Activated CD4-positive, alpha-beta memory T cell treated with anti-CD3 and anti-CD28 coated beads for 36 hours (primary cell): ENCODE measurements at regions not wholly inside any gene's neighbourhood (a gene's known extent, or its start where the extent isn't known, plus 50 kb on each side); places are given as distances from the start of the nearest gene placed in this dataset.

Experiments used
- CTCF ChIA-PET: fragments of 350-600 bp; sonication (Branson Sonifier 250); formaldehyde crosslinking; loops from one replicate; lab custom pipeline; 2021; ENCODE audit warnings: antibody characterized with exemption, inconsistent platforms; lab: Charles Lee
- POLR2A ChIA-PET: fragments of 350-600 bp; sonication (Branson Sonifier 250); formaldehyde crosslinking; loops from one replicate; lab custom pipeline; 2021; ENCODE audit warnings: antibody characterized with exemption; lab: Charles Lee
- DNase-seq: peaks from one replicate; pipeline ENCODE4 v3.0.0-alpha.2; 2020
- H3K27ac Mint-ChIP-seq: one replicate; pipeline ENCODE4 v1.8.0; 2021; ENCODE audit warnings: mixed read lengths
- H3K27me3 Mint-ChIP-seq: one replicate; pipeline ENCODE4 v1.8.0; 2021; ENCODE audit warnings: mixed read lengths
- H3K36me3 Mint-ChIP-seq: one replicate; pipeline ENCODE4 v1.8.0; 2021; ENCODE audit warnings: mixed read lengths
- H3K4me1 Mint-ChIP-seq: one replicate; pipeline ENCODE4 v1.8.0; 2021; ENCODE audit warnings: low read depth, mixed read lengths
- H3K4me3 Mint-ChIP-seq: one replicate; pipeline ENCODE4 v1.8.0; 2021; ENCODE audit warnings: mild to moderate bottlenecking, mixed read lengths
- H3K9me3 Mint-ChIP-seq: one replicate; pipeline ENCODE4 v1.8.0; 2021; ENCODE audit warnings: mixed read lengths
- intact Hi-C: fragments of 100-400 bp; cut with micrococcal nuclease; formaldehyde crosslinking; loops from one replicate; pipeline ENCODE4 v1.15.1; 2023

- H3K27ac Mint-ChIP-seq = no peak overlapping the region
Observed at GRCh38 chr5:61679562-61679961, 347.5 kb downstream of the ZSWIM6 start.

GRCh38 chr5:61680247-61680646 is 348.2 kb downstream of the ZSWIM6 start:
- Mint-ChIP-seq H3K9me3 (no peaks in the 10 kb centered on the region), H3K4me3 (no peak overlapping the region), H3K27me3 (peaks cover 11% of the 10 kb centered on the region), H3K4me1 (no peaks in the 10 kb centered on the region), H3K27ac (no peak overlapping the region), H3K36me3 (no peaks in the 10 kb centered on the region)
- intact Hi-C loops = no loop called here
- CTCF ChIA-PET = interaction anchor here (0.9 kb wide), 1 partner anchor 20 kb away, joined by 3 read pairs; no protein-coding TSS in a partner anchor
- DNase-seq = no peak
- POLR2A ChIA-PET = no interaction called here

More at GRCh38 chr5:61679562-61679961, 347.5 kb downstream of the ZSWIM6 start:
- Mint-ChIP-seq H3K36me3 (no peaks in the 10 kb centered on the region), H3K9me3 (no peaks in the 10 kb centered on the region), H3K4me3 (no peak overlapping the region), H3K4me1 (no peaks in the 10 kb centered on the region), H3K27me3 (peaks cover 8% of the 10 kb centered on the region)
- POLR2A ChIA-PET = no interaction called here
- intact Hi-C loops = no loop called here
- CTCF ChIA-PET = interaction anchor here (0.6 kb wide), 1 partner anchor 47 kb away, joined by 3 read pairs; no protein-coding TSS in a partner anchor
- no peak for DNase-seq

- intact Hi-C loops = no loop called here
- Mint-ChIP-seq H3K4me1 (no peaks in the 10 kb centered on the region), H3K27ac (no peak overlapping the region), H3K36me3 (no peaks in the 10 kb centered on the region), H3K27me3 (peaks cover 21% of the 10 kb centered on the region), H3K9me3 (no peaks in the 10 kb centered on the region), H3K4me3 (no peak overlapping the region)
- ChIA-PET POLR2A (no interaction called here), CTCF (interaction anchor here (0.9 to 2.2 kb wide), 2 partner anchors 24 to 777 kb away, joined by 3 to 8 read pairs; no protein-coding TSS in a partner anchor)
- no peak for DNase-seq
Observed at GRCh38 chr5:61683148-61683547, 351.1 kb downstream of the ZSWIM6 start.

GRCh38 chr5:61683926-61684325 is 351.9 kb downstream of the ZSWIM6 start:
- peaks cover 16% of the 10 kb centered on the region for H3K27me3 Mint-ChIP-seq
- intact Hi-C loops = no loop called here
- POLR2A ChIA-PET = no interaction called here
- no peak for DNase-seq
- H3K4me1 Mint-ChIP-seq = no peaks in the 10 kb centered on the region
- H3K9me3 Mint-ChIP-seq = no peaks in the 10 kb centered on the region
- H3K27ac Mint-ChIP-seq = no peak overlapping the region
- CTCF ChIA-PET = interaction anchor here (0.9 kb wide), 1 partner anchor 776 kb away, joined by 3 read pairs; no protein-coding TSS in a partner anchor
- H3K4me3 Mint-ChIP-seq = no peak overlapping the region
- no peaks in the 10 kb centered on the region for H3K36me3 Mint-ChIP-seq

- intact Hi-C loops = no loop called here
- H3K9me3 Mint-ChIP-seq = no peaks in the 10 kb centered on the region
- H3K4me1 Mint-ChIP-seq = no peaks in the 10 kb centered on the region
- ChIA-PET POLR2A (no interaction called here), CTCF (no interaction called here)
- no peaks in the 10 kb centered on the region for H3K36me3 Mint-ChIP-seq
- peaks cover 18% of the 10 kb centered on the region for H3K27me3 Mint-ChIP-seq
- DNase-seq = no peak
- no peak overlapping the region for H3K27ac Mint-ChIP-seq
- H3K4me3 Mint-ChIP-seq = no peak overlapping the region
Observed at GRCh38 chr5:61686491-61687257, 354.6 kb downstream of the ZSWIM6 start.

- peaks cover 3% of the 10 kb centered on the region for H3K9me3 Mint-ChIP-seq
Observed at GRCh38 chr5:61687371-61687770, 355.3 kb downstream of the ZSWIM6 start.

GRCh38 chr5:61689153-61689846 is 357.2 kb downstream of the ZSWIM6 start:
- H3K27me3 Mint-ChIP-seq = peaks cover 18% of the 10 kb centered on the region
- intact Hi-C loops = no loop called here
- ChIA-PET CTCF (no interaction called here), POLR2A (no interaction called here)
- peaks cover 7% of the 10 kb centered on the region for H3K9me3 Mint-ChIP-seq
- H3K36me3 Mint-ChIP-seq = no peaks in the 10 kb centered on the region
- no peak overlapping the region for H3K4me3 Mint-ChIP-seq
- H3K4me1 Mint-ChIP-seq = no peaks in the 10 kb centered on the region
- DNase-seq = no peak
- no peak overlapping the region for H3K27ac Mint-ChIP-seq

More at GRCh38 chr5:61687371-61687770, 355.3 kb downstream of the ZSWIM6 start:
- Mint-ChIP-seq H3K27me3 (peaks cover 18% of the 10 kb centered on the region), H3K36me3 (no peaks in the 10 kb centered on the region), H3K4me3 (no peak overlapping the region), H3K27ac (no peak overlapping the region), H3K4me1 (no peaks in the 10 kb centered on the region)
- no peak for DNase-seq
- CTCF ChIA-PET = no interaction called here
- intact Hi-C loops = no loop called here
- POLR2A ChIA-PET = no interaction called here

- intact Hi-C loops = no loop called here
- POLR2A ChIA-PET = no interaction called here
- no peak overlapping the region for H3K4me3 Mint-ChIP-seq
Observed at GRCh38 chr5:61697809-61698558, 365.9 kb downstream of the ZSWIM6 start.

GRCh38 chr5:61701877-61702602 is 370.0 kb downstream of the ZSWIM6 start:
- intact Hi-C loops = no loop called here
- CTCF ChIA-PET = no interaction called here
- Mint-ChIP-seq H3K27ac (no peak overlapping the region), H3K4me3 (no peak overlapping the region), H3K9me3 (no peaks in the 10 kb centered on the region), H3K4me1 (no peaks in the 10 kb centered on the region), H3K36me3 (no peaks in the 10 kb centered on the region), H3K27me3 (peaks cover 2% of the 10 kb centered on the region)
- POLR2A ChIA-PET = no interaction called here
- DNase-seq = no peak

More at GRCh38 chr5:61697809-61698558, 365.9 kb downstream of the ZSWIM6 start:
- H3K27ac Mint-ChIP-seq = no peak overlapping the region
- no peaks in the 10 kb centered on the region for H3K27me3 Mint-ChIP-seq
- CTCF ChIA-PET = no interaction called here
- no peaks in the 10 kb centered on the region for H3K36me3 Mint-ChIP-seq
- DNase-seq = no peak
- no peaks in the 10 kb centered on the region for H3K4me1 Mint-ChIP-seq
- H3K9me3 Mint-ChIP-seq = peaks cover 4% of the 10 kb centered on the region

GRCh38 chr5:61702784-61703183 is 370.7 kb downstream of the ZSWIM6 start:
- Mint-ChIP-seq H3K36me3 (no peaks in the 10 kb centered on the region), H3K9me3 (no peaks in the 10 kb centered on the region), H3K4me3 (no peak overlapping the region), H3K27ac (no peak overlapping the region), H3K27me3 (peaks cover 2% of the 10 kb centered on the region), H3K4me1 (no peaks in the 10 kb centered on the region)
- no peak for DNase-seq
- POLR2A ChIA-PET = no interaction called here
- CTCF ChIA-PET = no interaction called here
- intact Hi-C loops = no loop called here

GRCh38 chr5:61704289-61704688 is 372.2 kb downstream of the ZSWIM6 start:
- ChIA-PET CTCF (no interaction called here), POLR2A (no interaction called here)
- Mint-ChIP-seq H3K27ac (no peak overlapping the region), H3K27me3 (peaks cover 2% of the 10 kb centered on the region), H3K36me3 (no peaks in the 10 kb centered on the region), H3K9me3 (no peaks in the 10 kb centered on the region), H3K4me1 (no peaks in the 10 kb centered on the region), H3K4me3 (no peak overlapping the region)
- no peak for DNase-seq
- intact Hi-C loops = no loop called here
